DND-41 (cell line): ENCODE measurements at regions not wholly inside any gene's neighbourhood (a gene's known extent, or its start where the extent isn't known, plus 50 kb on each side); places are given as distances from the start of the nearest gene placed in this dataset.

Source experiments
- ATAC-seq: fragments of 200-7000 bp; cut with Tn5 transposase; 3 replicates; pipeline ENCODE4 v1.9.1; 2021; ENCODE audit warnings: low read depth; ENCODE audit not compliant: insufficient read depth
- DNase-seq: peaks from one replicate; pipeline ENCODE4 v3.0.0-alpha.2; 2020
- H2AFZ ChIP-seq: 2 replicates; pipeline ENCODE4 v1.6.0; 2012; ENCODE audit warnings: low read depth, low read length
- H3K27ac ChIP-seq: 2 replicates; pipeline ENCODE4 v1.5.1; 2012; ENCODE audit warnings: low read length, inconsistent platforms
- H3K27me3 ChIP-seq: fragments of 200-600 bp; sonication (generic); 2 replicates; pipeline ENCODE4 v1.6.0; 2012; ENCODE audit warnings: low read length, mild to moderate bottlenecking, inconsistent platforms; ENCODE audit not compliant: insufficient read depth, poor library complexity
- H3K36me3 ChIP-seq: 2 replicates; pipeline ENCODE4 v1.5.1; 2012; ENCODE audit warnings: low read length, inconsistent platforms; ENCODE audit not compliant: insufficient read depth
- H3K4me1 ChIP-seq: 2 replicates; pipeline ENCODE4 v1.5.1; 2012; ENCODE audit warnings: mild to moderate bottlenecking, low read length; ENCODE audit not compliant: insufficient read depth
- H3K4me2 ChIP-seq: 2 replicates; pipeline ENCODE4 v1.6.0; 2012; ENCODE audit warnings: mild to moderate bottlenecking, moderate library complexity, low read length, inconsistent platforms; ENCODE audit not compliant: insufficient read depth
- H3K4me3 ChIP-seq, 2 experiments: fragments of 200-600 bp in 1 of 2; shearing (Covaris generic) in 1 of 2; 2 replicates each; pipeline ENCODE4 v1.5.1; 2012 to 2016; ENCODE audit warnings: inconsistent platforms in 2 of 2, low read length in 2 of 2, mild to moderate bottlenecking in 2 of 2, low read depth in 1 of 2, moderate library complexity in 1 of 2
- H3K79me2 ChIP-seq: 2 replicates; pipeline ENCODE4 v1.6.0; 2012; ENCODE audit warnings: low read length, inconsistent platforms; ENCODE audit not compliant: insufficient read depth
- H3K9ac ChIP-seq: 2 replicates; pipeline ENCODE4 v1.6.0; 2012; ENCODE audit warnings: low read depth, mild to moderate bottlenecking, inconsistent platforms, low read length, moderate library complexity
- H3K9me3 ChIP-seq: 2 replicates; pipeline ENCODE4 v1.5.1; 2012; ENCODE audit warnings: low read length, moderate library complexity, mild to moderate bottlenecking, inconsistent platforms; ENCODE audit not compliant: insufficient read depth, severe bottlenecking
- H4K20me1 ChIP-seq: 2 replicates; pipeline ENCODE4 v1.6.0; 2012; ENCODE audit warnings: low read length; ENCODE audit not compliant: insufficient read depth
- CTCF ChIP-seq: IDR thresholded peaks from 2 replicates; pipeline ENCODE4 v1.5.1; 2012; ENCODE audit warnings: borderline replicate concordance, low read length, moderate library complexity, mild to moderate bottlenecking; ENCODE audit not compliant: poor library complexity, severe bottlenecking; ENCODE audit errors: extremely low read depth
- EZH2 ChIP-seq: IDR thresholded peaks from 3 replicates; pipeline ENCODE4 v1.6.1; 2012; ENCODE audit warnings: borderline replicate concordance, low read depth, mild to moderate bottlenecking, moderate library complexity, low read length, inconsistent platforms; ENCODE audit not compliant: severe bottlenecking

- TF ChIP-seq EZH2 (no peak), CTCF (no peak)
- H3K4me2 ChIP-seq: no peak overlapping the region
- no peaks in the 10 kb centered on the region for H3K4me1 ChIP-seq
- no peak for DNase-seq
- no peak overlapping the region for H3K4me3 ChIP-seq
- H2AFZ ChIP-seq: no peak overlapping the region
- no peaks in the 10 kb centered on the region for H3K9me3 ChIP-seq
- no peaks in the 10 kb centered on the region for H4K20me1 ChIP-seq
- H3K79me2 ChIP-seq: no peaks in the 10 kb centered on the region
- no peak for ATAC-seq
- H3K27me3 ChIP-seq: peaks cover 2% of the 10 kb centered on the region
- H3K36me3 ChIP-seq: no peaks in the 10 kb centered on the region
- H3K27ac ChIP-seq: no peak overlapping the region
- no peak overlapping the region for H3K9ac ChIP-seq
These were observed 347.8 kb upstream of the PLET1 start for GRCh38 chr11:112608509-112608908.

GRCh38 chr11:112610494-112610893 lies 349.8 kb upstream of the PLET1 start:
- H3K79me2 ChIP-seq: no peaks in the 10 kb centered on the region
- no peak for TF ChIP-seq CTCF
- H2AFZ ChIP-seq: no peak overlapping the region
- no peak overlapping the region for H3K4me3 ChIP-seq
- no peaks in the 10 kb centered on the region for H4K20me1 ChIP-seq
- H3K9ac ChIP-seq: no peak overlapping the region
- peaks cover 2% of the 10 kb centered on the region for H3K27me3 ChIP-seq
- no peaks in the 10 kb centered on the region for H3K36me3 ChIP-seq
- no peak overlapping the region for H3K27ac ChIP-seq
- DNase-seq: no peak
- H3K4me1 ChIP-seq: no peaks in the 10 kb centered on the region
- no peaks in the 10 kb centered on the region for H3K9me3 ChIP-seq
- no peak overlapping the region for H3K4me2 ChIP-seq
- ATAC-seq: no peak

GRCh38 chr11:112610996-112611750 lies 350.0 kb upstream of the NCAM1 start:
- DNase-seq (no peak), ATAC-seq (no peak)
- no peaks in the 10 kb centered on the region for H3K9me3 ChIP-seq
- no peaks in the 10 kb centered on the region for H3K4me1 ChIP-seq
- H3K79me2 ChIP-seq: no peaks in the 10 kb centered on the region
- H3K27ac ChIP-seq: no peak overlapping the region
- no peaks in the 10 kb centered on the region for H4K20me1 ChIP-seq
- H3K9ac ChIP-seq: no peak overlapping the region
- TF ChIP-seq CTCF (no peak), EZH2 (no peak)
- no peak overlapping the region for H3K4me3 ChIP-seq
- peaks cover 2% of the 10 kb centered on the region for H3K27me3 ChIP-seq
- no peaks in the 10 kb centered on the region for H3K36me3 ChIP-seq
- no peak overlapping the region for H2AFZ ChIP-seq
- no peak overlapping the region for H3K4me2 ChIP-seq

- H3K36me3 ChIP-seq: no peaks in the 10 kb centered on the region
- TF ChIP-seq EZH2 (no peak), CTCF (no peak)
- ATAC-seq (no peak), DNase-seq (no peak)
- H3K4me2 ChIP-seq: no peak overlapping the region
- no peaks in the 10 kb centered on the region for H3K79me2 ChIP-seq
- no peaks in the 10 kb centered on the region for H3K4me1 ChIP-seq
- no peaks in the 10 kb centered on the region for H4K20me1 ChIP-seq
- H3K27ac ChIP-seq: no peak overlapping the region
- H3K27me3 ChIP-seq: peaks cover 2% of the 10 kb centered on the region
- no peak overlapping the region for H3K4me3 ChIP-seq
- H3K9me3 ChIP-seq: no peaks in the 10 kb centered on the region
- H2AFZ ChIP-seq: no peak overlapping the region
- H3K9ac ChIP-seq: no peak overlapping the region
These were observed 349.4 kb upstream of the NCAM1 start for GRCh38 chr11:112611771-112612170.
